Coronary artery (tissue), 2 donors: ENCODE measurements at regions not wholly inside any gene's neighbourhood (a gene's known extent, or its start where the extent isn't known, plus 50 kb on each side); places are given as distances from the start of the nearest gene placed in this dataset.

Experiments
- DNase-seq: peaks from one replicate; pipeline ENCODE4 v3.0.0-alpha.2; 2017; ENCODE audit warnings: low spot score
- H3K27ac ChIP-seq, 2 donors: fragments of 200-600 bp; sonication (generic); one replicate each; pipeline ENCODE4 v1.5.1; 2016 to 2019
- H3K4me3 ChIP-seq: fragments of 200-600 bp; sonication (generic); 2 replicates; pipeline ENCODE4 v1.5.1; 2016; ENCODE audit warnings: mild to moderate bottlenecking, moderate library complexity
- TF ChIP-seq, protein P1 (sequence below): fragments of 200-600 bp; sonication (generic); IDR thresholded peaks from one replicate; pipeline ENCODE4 v1.5.1; 2019; ENCODE audit warnings: antibody characterized with exemption

DNA sequence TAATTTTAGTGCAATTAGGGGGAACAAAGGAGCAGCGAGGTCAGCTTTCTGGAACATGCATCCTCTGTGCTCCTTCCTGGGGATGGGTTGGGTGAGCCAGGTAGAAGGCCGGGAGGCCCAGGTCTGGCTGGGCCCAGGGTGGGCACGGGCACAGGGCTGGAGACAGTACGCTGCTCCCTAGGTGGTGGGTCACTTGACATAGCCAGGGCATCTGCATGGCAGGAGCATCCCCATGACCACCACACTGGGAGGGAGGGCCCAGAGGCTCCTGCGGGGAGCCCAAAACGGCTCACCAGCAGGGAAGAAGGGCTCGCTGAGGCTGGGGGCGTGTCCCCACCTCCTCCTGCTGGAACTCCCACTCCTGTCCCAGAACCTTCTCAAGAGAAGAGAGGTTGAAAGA is 216.8 kb downstream of the NXNL2 start:
- no peak for DNase-seq
- H3K27ac ChIP-seq, result no peak overlapping the region
- H3K4me3 ChIP-seq, result no peak overlapping the region
- TF ChIP-seq, protein P1, sequence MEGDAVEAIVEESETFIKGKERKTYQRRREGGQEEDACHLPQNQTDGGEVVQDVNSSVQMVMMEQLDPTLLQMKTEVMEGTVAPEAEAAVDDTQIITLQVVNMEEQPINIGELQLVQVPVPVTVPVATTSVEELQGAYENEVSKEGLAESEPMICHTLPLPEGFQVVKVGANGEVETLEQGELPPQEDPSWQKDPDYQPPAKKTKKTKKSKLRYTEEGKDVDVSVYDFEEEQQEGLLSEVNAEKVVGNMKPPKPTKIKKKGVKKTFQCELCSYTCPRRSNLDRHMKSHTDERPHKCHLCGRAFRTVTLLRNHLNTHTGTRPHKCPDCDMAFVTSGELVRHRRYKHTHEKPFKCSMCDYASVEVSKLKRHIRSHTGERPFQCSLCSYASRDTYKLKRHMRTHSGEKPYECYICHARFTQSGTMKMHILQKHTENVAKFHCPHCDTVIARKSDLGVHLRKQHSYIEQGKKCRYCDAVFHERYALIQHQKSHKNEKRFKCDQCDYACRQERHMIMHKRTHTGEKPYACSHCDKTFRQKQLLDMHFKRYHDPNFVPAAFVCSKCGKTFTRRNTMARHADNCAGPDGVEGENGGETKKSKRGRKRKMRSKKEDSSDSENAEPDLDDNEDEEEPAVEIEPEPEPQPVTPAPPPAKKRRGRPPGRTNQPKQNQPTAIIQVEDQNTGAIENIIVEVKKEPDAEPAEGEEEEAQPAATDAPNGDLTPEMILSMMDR, result no peak

DNA sequence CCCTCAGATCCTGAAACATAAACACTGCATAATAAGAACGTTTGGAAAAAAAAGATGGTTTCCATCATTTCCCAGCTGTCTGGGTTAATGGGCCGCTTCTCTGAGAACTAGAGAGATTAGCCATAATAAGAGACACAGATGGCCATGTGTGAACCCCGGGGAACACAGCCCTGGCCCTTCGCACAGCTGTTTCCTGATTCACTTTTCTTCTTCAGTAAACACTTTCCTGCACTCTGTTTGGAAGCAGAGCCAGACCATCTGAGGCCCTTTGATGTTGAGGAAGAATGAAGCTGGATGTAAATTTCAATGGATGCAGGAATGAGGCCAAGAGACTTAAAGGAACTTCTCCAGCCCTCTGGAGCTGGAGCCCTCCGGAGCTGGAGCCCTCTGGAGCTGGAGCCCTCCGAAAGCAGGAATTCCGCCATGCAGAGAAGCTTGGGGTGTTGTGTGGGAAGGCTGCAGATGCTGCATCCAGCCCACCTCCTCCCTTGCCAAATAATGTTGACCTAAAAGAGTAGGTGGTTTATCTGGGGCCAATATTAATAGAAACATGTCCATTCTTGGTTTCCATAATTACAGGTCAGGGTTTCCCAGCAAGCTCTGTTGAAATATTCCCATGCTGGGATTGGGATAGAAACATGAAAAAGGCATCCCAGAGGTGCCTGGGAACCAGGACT is 218.9 kb downstream of the NXNL2 start:
- TF ChIP-seq, protein P1, result no peak
- DNase-seq, result no peak
- Histone ChIP-seq H3K27ac (no peak overlapping the region), H3K4me3 (no peak overlapping the region)

DNA sequence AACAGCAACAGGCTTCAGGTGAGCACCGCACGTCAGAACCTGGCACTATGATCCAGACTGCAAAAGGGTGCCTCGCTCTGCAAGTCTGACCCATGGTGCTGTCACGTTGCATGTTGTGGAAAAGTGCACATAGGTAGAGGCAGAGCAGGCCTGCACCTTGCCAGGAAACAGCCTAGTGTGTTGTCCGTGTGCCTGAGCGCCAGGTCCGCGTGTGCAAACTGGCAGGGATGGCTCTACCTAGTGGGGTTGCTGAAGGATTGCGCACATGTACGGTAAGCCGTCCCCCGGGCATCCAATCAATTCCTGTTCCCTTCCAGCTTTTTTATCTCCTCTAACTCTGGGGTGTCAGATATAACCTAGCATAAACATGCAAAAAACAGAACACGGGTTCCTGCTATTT is 219.5 kb downstream of the NXNL2 start:
- H3K27ac ChIP-seq, result no peak overlapping the region

DNA sequence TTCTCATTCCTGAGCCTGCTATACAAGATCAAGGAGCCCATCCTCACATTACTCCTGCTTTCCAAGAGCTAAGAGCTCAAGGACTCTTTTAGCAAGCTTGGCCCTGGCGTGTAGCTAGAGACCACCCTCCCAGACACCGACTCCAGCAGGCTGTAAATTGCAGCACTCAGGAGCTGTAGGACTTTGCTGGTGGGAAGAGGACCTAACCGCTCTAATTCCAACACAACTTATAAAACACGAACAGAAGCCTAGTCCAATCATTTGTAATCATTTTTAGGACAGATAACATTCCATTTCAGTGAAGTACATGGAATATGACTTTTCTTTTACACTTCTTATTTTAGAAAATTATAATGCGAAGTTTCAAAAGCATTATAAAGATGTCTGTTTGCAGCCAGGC is 219.9 kb downstream of the NXNL2 start:
- no peak overlapping the region for H3K4me3 ChIP-seq
- DNase-seq, result no peak
- TF ChIP-seq, protein P1, result no peak
- peak overlapping the region in 1 of 2 donors; percentile 39 for H3K27ac ChIP-seq

More for the DNA sequence above, 219.5 kb downstream of the NXNL2 start:
- peak; percentile 54 for DNase-seq
- H3K4me3 ChIP-seq, result no peak overlapping the region
- TF ChIP-seq, protein P1, result no peak

DNA sequence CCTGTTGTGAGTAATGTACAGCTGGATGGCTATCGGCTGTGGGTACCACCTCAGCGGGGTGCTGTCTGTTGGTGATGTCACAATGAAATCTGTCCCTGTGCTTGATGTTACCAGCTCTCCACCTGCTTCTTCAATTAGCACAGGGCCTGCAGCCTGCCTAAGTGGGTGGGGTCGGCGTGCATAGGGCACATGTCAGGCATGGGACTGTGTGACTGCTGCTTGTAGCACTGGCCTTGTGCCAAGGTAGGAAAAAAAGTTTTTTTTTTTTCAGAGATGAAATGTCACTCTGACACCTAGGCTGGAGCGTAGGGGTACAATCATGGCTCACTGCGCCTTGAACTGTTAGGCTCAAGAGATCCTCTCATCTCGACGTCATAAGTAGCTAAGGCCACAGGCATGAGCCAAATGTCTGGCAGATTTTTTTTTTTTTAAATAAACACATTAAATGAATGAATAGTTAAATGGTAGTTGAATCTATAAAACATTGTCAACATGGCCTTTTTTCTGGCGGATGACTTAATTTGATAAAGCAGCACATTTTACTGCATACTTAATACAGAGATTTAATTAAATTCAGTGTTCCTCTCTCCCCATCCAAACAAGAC is 222.5 kb downstream of the NXNL2 start:
- TF ChIP-seq, protein P1, result no peak
- Histone ChIP-seq H3K4me3 (no peak overlapping the region), H3K27ac (no peak overlapping the region)
- no peak for DNase-seq

DNA sequence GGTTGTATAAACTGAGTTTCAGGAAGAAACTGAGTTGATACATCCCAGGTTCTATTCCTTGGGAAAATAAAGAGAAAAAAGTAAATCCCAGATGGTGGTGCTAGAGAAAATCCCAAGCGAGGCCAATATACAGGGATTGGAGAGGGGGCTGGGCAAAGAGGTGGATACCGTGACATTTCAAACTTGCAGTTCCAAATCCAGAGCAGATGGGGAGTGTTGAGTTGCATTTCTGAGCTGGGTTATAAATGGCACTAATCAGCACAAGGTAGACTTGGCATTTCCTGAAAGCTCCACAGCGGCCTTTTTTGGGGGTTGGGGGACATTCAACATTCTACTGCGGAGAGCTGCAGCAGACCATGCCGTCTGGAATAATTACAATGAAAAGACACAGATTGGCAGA is 224.4 kb downstream of the NXNL2 start:
- Histone ChIP-seq H3K27ac (no peak overlapping the region), H3K4me3 (no peak overlapping the region)
- no peak for DNase-seq
- TF ChIP-seq, protein P1, result no peak
